HepG2 (cell line): ENCODE measurements at regions not wholly inside any gene's neighbourhood (a gene's known extent, or its start where the extent isn't known, plus 50 kb on each side); places are given as distances from the start of the nearest gene placed in this dataset.

Source experiments
- ATAC-seq: fragments of 200-7000 bp; cut with Tn5 transposase; 3 replicates; pipeline ENCODE4 v1.9.1; 2020; ENCODE audit warnings: mild to moderate bottlenecking, moderate library complexity
- BruUV-seq: library from RNA; stranded (reverse); fragments of 400-500 nt; replicated peaks from 2 replicates; lab custom pipeline; 2021; lab: Mats Ljungman, UMichigan
- CTCF ChIA-PET: fragments of 300-600 bp; formaldehyde crosslinking; extraction: SDS; loops from one replicate; lab custom pipeline; 2021; ENCODE audit warnings: low total read pairs, inconsistent platforms, low intra/inter-chr PET ratio; lab: Yijun Ruan, JAX
- POLR2A ChIA-PET: fragments of 350-600 bp; sonication (Branson Sonifier 250); formaldehyde crosslinking; loops from one replicate; lab custom pipeline; 2020; ENCODE audit warnings: antibody characterized with exemption, inconsistent platforms; lab: Yijun Ruan, JAX
- DNase-seq: peaks from one replicate; pipeline ENCODE4 v3.0.0-alpha.2; 2015; ENCODE audit warnings: low spot score
- FAIRE-seq: peaks from 3 replicates; lab custom pipeline; 2011; peaks lifted over from hg19 to GRCh38; lab: Jason Lieb, UNC
- H2AFZ ChIP-seq: one replicate; pipeline ENCODE4 v1.6.1; 2011; ENCODE audit warnings: low read length, inconsistent platforms
- H3K27ac ChIP-seq: fragments of 300-600 bp; 3 replicates; pipeline ENCODE4 v1.8.0; 2011; ENCODE audit warnings: mixed run types, mild to moderate bottlenecking, mixed read lengths, low read length, inconsistent platforms; ENCODE audit not compliant: insufficient read depth; ENCODE audit errors: extremely low read length
- H3K27me3 ChIP-seq, 2 experiments: fragments of 200-600 bp in 1 of 2; 2 replicates in 1 of 2; 3 replicates in 1 of 2; pipeline versions ENCODE4 v1.6.0 to v1.8.0; 2011; ENCODE audit warnings: low read length in 2 of 2, mild to moderate bottlenecking in 2 of 2, moderate library complexity in 2 of 2, inconsistent platforms in 1 of 2; ENCODE audit not compliant: insufficient read depth in 2 of 2, control insufficient read depth in 1 of 2
- H3K36me3 ChIP-seq, 2 experiments: fragments of 200-600 bp in 1 of 2; replicated peaks in 1 of 2; 2 replicates in 1 of 2; 3 replicates in 1 of 2; pipeline versions ENCODE4 v1.5.1 to v1.8.0; 2011; ENCODE audit warnings: low read length in 2 of 2, inconsistent platforms in 1 of 2; ENCODE audit not compliant: insufficient read depth in 2 of 2, control insufficient read depth in 1 of 2
- H3K4me1 ChIP-seq: 2 replicates; pipeline ENCODE4 v1.5.1; 2012; ENCODE audit warnings: low read length, inconsistent platforms; ENCODE audit not compliant: insufficient read depth
- H3K4me2 ChIP-seq: 2 replicates; pipeline ENCODE4 v1.6.0; 2011; ENCODE audit warnings: low read depth, low read length, inconsistent platforms
- H3K4me3 ChIP-seq, 3 experiments: fragments of 200-600 bp in 1 of 3; sonication (generic), shearing (Covaris generic) in 1 of 3; replicated peaks in 1 of 3; 2 replicates each; pipeline ENCODE4 v1.5.1; 2011 to 2016; ENCODE audit warnings: low read length in 3 of 3, inconsistent platforms in 2 of 3, low read depth in 2 of 3, mild to moderate bottlenecking in 2 of 3, control low read depth in 1 of 3, mixed read lengths in 1 of 3; ENCODE audit not compliant: insufficient read depth in 1 of 3
- H3K79me2 ChIP-seq: one replicate; pipeline ENCODE4 v1.6.1; 2011; ENCODE audit warnings: low read length, inconsistent platforms; ENCODE audit not compliant: insufficient read depth
- H3K9ac ChIP-seq: 2 replicates; pipeline ENCODE4 v1.6.0; 2011; ENCODE audit warnings: mild to moderate bottlenecking, low read depth, low read length, inconsistent platforms; ENCODE audit not compliant: insufficient read depth
- H3K9me3 ChIP-seq: 2 replicates; pipeline ENCODE4 v1.5.1; 2012; ENCODE audit warnings: mild to moderate bottlenecking, low read length
- H4K20me1 ChIP-seq: 2 replicates; pipeline ENCODE4 v1.6.0; 2011; ENCODE audit warnings: inconsistent platforms, mild to moderate bottlenecking, low read length, moderate library complexity; ENCODE audit not compliant: insufficient read depth
- CCDC6 ChIP-seq: sonication (generic); formaldehyde crosslinking; IDR thresholded peaks from 2 replicates; pipeline ENCODE4 v1.8.1; 2022; ENCODE audit warnings: mild to moderate bottlenecking, missing genetic modification reagents, moderate library complexity
- RBM22 ChIP-seq: fragments of 200-400 bp; formaldehyde crosslinking; optimal IDR thresholded peaks from 2 replicates; pipeline ENCODE3; 2017; ENCODE audit warnings: mild to moderate bottlenecking, low read length, moderate library complexity
- STAT6 ChIP-seq: sonication (generic); formaldehyde crosslinking; IDR thresholded peaks from 2 replicates; pipeline ENCODE4 v1.4.0; 2020; ENCODE audit warnings: missing genetic modification reagents, mild to moderate bottlenecking, borderline replicate concordance
- ZBTB46 ChIP-seq: sonication (generic); formaldehyde crosslinking; IDR thresholded peaks from 2 replicates; pipeline ENCODE4 v1.4.0; 2020; ENCODE audit warnings: mild to moderate bottlenecking, missing genetic modification reagents, borderline replicate concordance
- ZNF563 ChIP-seq: sonication (generic); formaldehyde crosslinking; IDR thresholded peaks from 2 replicates; pipeline ENCODE4 v1.8.0; 2022; ENCODE audit warnings: mild to moderate bottlenecking, moderate library complexity, missing genetic modification reagents
- ZNF629 ChIP-seq: sonication (generic); formaldehyde crosslinking; conservative IDR thresholded peaks from 2 replicates; pipeline ENCODE4 v1.5.0; 2020; ENCODE audit warnings: missing genetic modification reagents
- ZNF772 ChIP-seq: sonication (generic); formaldehyde crosslinking; IDR thresholded peaks from 2 replicates; pipeline ENCODE4 v1.5.0; 2020; ENCODE audit warnings: mild to moderate bottlenecking, missing genetic modification reagents
- WGBS: methylation state at CpG from one replicate; pipeline ENCODE4 v1.1.6; 2017; ENCODE audit warnings: low lambda C conversion rate; 5-methylcytosine and 5-hydroxymethylcytosine counted together
- in situ Hi-C: cut with HindIII; loops from 2 replicates; pipeline ENCODE4 v1.10.0; 2017; ENCODE audit warnings: low pct_unique_long_range_greater_than_20kb; ENCODE audit not compliant: extremely low pct_ligation_motif_present
- intact Hi-C: fragments of 100-400 bp; cut with micrococcal nuclease; formaldehyde crosslinking; loops from one replicate; pipeline ENCODE4 v1.10.0; 2022; ENCODE audit not compliant: unreplicated experiment

- Histone ChIP-seq H3K9ac (no peak overlapping the region), H3K36me3 (no peaks in the 10 kb centered on the region), H3K27me3 (no peaks in the 10 kb centered on the region), H3K27ac (no peak overlapping the region), H3K4me2 (no peak overlapping the region), H2AFZ (no peak overlapping the region), H4K20me1 (no peaks in the 10 kb centered on the region), H3K9me3 (no peaks in the 10 kb centered on the region), H3K4me1 (no peaks in the 10 kb centered on the region), H3K4me3 (no peak overlapping the region), H3K79me2 (no peaks in the 10 kb centered on the region)
- in situ Hi-C loops: no loop called here
- ChIA-PET POLR2A (no interaction called here), CTCF (no interaction called here)
- intact Hi-C loops: no loop called here
- BruUV-seq: no TSS peak
- no peak for ATAC-seq
- WGBS: 2% methylated on average over 3 of the region's 3 CpGs
- DNase-seq: no peak
- TF ChIP-seq CCDC6 (no peak), ZBTB46 (no peak), STAT6 (CRISPR knock-in tag) (no peak), RBM22 (no peak), ZNF772 (no peak), ZNF563 (CRISPR knock-in tag) (no peak), ZNF629 (no peak)
- no peak for FAIRE-seq
Observed at GRCh38 chr2:150812066-150812465, 324.6 kb upstream of the RND3 start.
